ENCODE measurements at regions not wholly inside any gene's neighbourhood (a gene's known extent, or its start where the extent isn't known, plus 50 kb on each side); places are given as distances from the start of the nearest gene placed in this dataset.
"Not testable (repeated sequence)": the region's sequence is repeated elsewhere in the genome, so short reads cannot be mapped to it uniquely, and the experiment has no call there.

- Histone ChIP-seq H3K9ac (ENCODE audit: low read length) (no peak overlapping the region), H3K4me1 (ENCODE audit: control insufficient read depth, insufficient read depth, low read length) (no peaks in the 10 kb centered on the region), H3K27me3 (ENCODE audit: control insufficient read depth, insufficient read depth, low read length) (no peaks in the 10 kb centered on the region), H3K9me3 (ENCODE audit: control insufficient read depth, low read length) (no peaks in the 10 kb centered on the region), H3K36me3 (ENCODE audit: control insufficient read depth, insufficient read depth, low read length) (no peaks in the 10 kb centered on the region), H3K4me3 (ENCODE audit: low read length) (no peak overlapping the region)
Measured at GRCh38 chr9:17083258-17083657, 51.6 kb upstream of the CNTLN start.

GRCh38 chr9:17082343-17083064 lies 52.3 kb upstream of the CNTLN start:
- Histone ChIP-seq H3K27me3 (ENCODE audit: control insufficient read depth, insufficient read depth, low read length) (no peaks in the 10 kb centered on the region), H3K9ac (ENCODE audit: low read length) (no peak overlapping the region), H3K4me3 (ENCODE audit: low read length) (no peak overlapping the region), H3K4me1 (ENCODE audit: control insufficient read depth, insufficient read depth, low read length) (no peaks in the 10 kb centered on the region), H3K36me3 (ENCODE audit: control insufficient read depth, insufficient read depth, low read length) (no peaks in the 10 kb centered on the region), H3K9me3 (ENCODE audit: control insufficient read depth, low read length) (no peaks in the 10 kb centered on the region)

GRCh38 chr9:17081814-17082213 lies 53.0 kb upstream of the CNTLN start:
- no peaks in the 10 kb centered on the region for H3K4me1 ChIP-seq (ENCODE audit: control insufficient read depth, insufficient read depth, low read length)

GRCh38 chr9:17081351-17081750 lies 53.5 kb upstream of the CNTLN start:
- no peaks in the 10 kb centered on the region for H3K9me3 ChIP-seq (ENCODE audit: control insufficient read depth, low read length)
- no peak overlapping the region for H3K4me3 ChIP-seq (ENCODE audit: low read length)
- H3K9ac ChIP-seq (ENCODE audit: low read length) = no peak overlapping the region
- no peaks in the 10 kb centered on the region for H3K4me1 ChIP-seq (ENCODE audit: control insufficient read depth, insufficient read depth, low read length)
- no peaks in the 10 kb centered on the region for H3K36me3 ChIP-seq (ENCODE audit: control insufficient read depth, insufficient read depth, low read length)
- no peaks in the 10 kb centered on the region for H3K27me3 ChIP-seq (ENCODE audit: control insufficient read depth, insufficient read depth, low read length)

More at GRCh38 chr9:17081814-17082213, 53.0 kb upstream of the CNTLN start:
- H3K27me3 ChIP-seq (ENCODE audit: control insufficient read depth, insufficient read depth, low read length) = no peaks in the 10 kb centered on the region
- H3K9ac ChIP-seq (ENCODE audit: low read length) = no peak overlapping the region
- no peaks in the 10 kb centered on the region for H3K36me3 ChIP-seq (ENCODE audit: control insufficient read depth, insufficient read depth, low read length)
- no peaks in the 10 kb centered on the region for H3K9me3 ChIP-seq (ENCODE audit: control insufficient read depth, low read length)
- H3K4me3 ChIP-seq (ENCODE audit: low read length) = no peak overlapping the region

GRCh38 chr9:17075758-17076485 lies 58.9 kb upstream of the CNTLN start:
- Histone ChIP-seq H3K9me3 (ENCODE audit: control insufficient read depth, low read length) (no peaks in the 10 kb centered on the region), H3K27me3 (ENCODE audit: control insufficient read depth, insufficient read depth, low read length) (no peaks in the 10 kb centered on the region), H3K4me3 (ENCODE audit: low read length) (no peak overlapping the region), H3K4me1 (ENCODE audit: control insufficient read depth, insufficient read depth, low read length) (no peaks in the 10 kb centered on the region), H3K36me3 (ENCODE audit: control insufficient read depth, insufficient read depth, low read length) (no peaks in the 10 kb centered on the region), H3K9ac (ENCODE audit: low read length) (no peak overlapping the region)

GRCh38 chr9:17075146-17075757 lies 59.6 kb upstream of the CNTLN start:
- Histone ChIP-seq H3K27me3 (ENCODE audit: control insufficient read depth, insufficient read depth, low read length) (no peaks in the 10 kb centered on the region), H3K9me3 (ENCODE audit: control insufficient read depth, low read length) (no peaks in the 10 kb centered on the region), H3K4me1 (ENCODE audit: control insufficient read depth, insufficient read depth, low read length) (no peaks in the 10 kb centered on the region), H3K9ac (ENCODE audit: low read length) (no peak overlapping the region), H3K4me3 (ENCODE audit: low read length) (no peak overlapping the region), H3K36me3 (ENCODE audit: control insufficient read depth, insufficient read depth, low read length) (no peaks in the 10 kb centered on the region)

GRCh38 chr9:17072563-17072962 lies 62.3 kb upstream of the CNTLN start:
- not testable (repeated sequence) for H3K4me3 ChIP-seq (ENCODE audit: low read length); H3K36me3 ChIP-seq (ENCODE audit: control insufficient read depth, insufficient read depth, low read length); H3K9ac ChIP-seq (ENCODE audit: low read length); H3K27me3 ChIP-seq (ENCODE audit: control insufficient read depth, insufficient read depth, low read length); H3K9me3 ChIP-seq (ENCODE audit: control insufficient read depth, low read length); H3K4me1 ChIP-seq (ENCODE audit: control insufficient read depth, insufficient read depth, low read length)

GRCh38 chr9:17068671-17069070 lies 66.2 kb upstream of the CNTLN start:
- no peaks in the 10 kb centered on the region for H3K4me1 ChIP-seq (ENCODE audit: control insufficient read depth, insufficient read depth, low read length)
- H3K27me3 ChIP-seq (ENCODE audit: control insufficient read depth, insufficient read depth, low read length) = no peaks in the 10 kb centered on the region
- no peak overlapping the region for H3K4me3 ChIP-seq (ENCODE audit: low read length)
- no peaks in the 10 kb centered on the region for H3K9me3 ChIP-seq (ENCODE audit: control insufficient read depth, low read length)
- no peaks in the 10 kb centered on the region for H3K36me3 ChIP-seq (ENCODE audit: control insufficient read depth, insufficient read depth, low read length)
- no peak overlapping the region for H3K9ac ChIP-seq (ENCODE audit: low read length)

GRCh38 chr9:17065062-17065461 lies 69.8 kb upstream of the CNTLN start:
- Histone ChIP-seq H3K9ac (ENCODE audit: low read length) (no peak overlapping the region), H3K9me3 (ENCODE audit: control insufficient read depth, low read length) (no peaks in the 10 kb centered on the region)

GRCh38 chr9:17064558-17064957 lies 70.3 kb upstream of the CNTLN start:
- no peak overlapping the region for H3K9ac ChIP-seq (ENCODE audit: low read length)
- no peaks in the 10 kb centered on the region for H3K4me1 ChIP-seq (ENCODE audit: control insufficient read depth, insufficient read depth, low read length)
- H3K9me3 ChIP-seq (ENCODE audit: control insufficient read depth, low read length) = no peaks in the 10 kb centered on the region
- H3K27me3 ChIP-seq (ENCODE audit: control insufficient read depth, insufficient read depth, low read length) = no peaks in the 10 kb centered on the region
- H3K4me3 ChIP-seq (ENCODE audit: low read length) = no peak overlapping the region
- H3K36me3 ChIP-seq (ENCODE audit: control insufficient read depth, insufficient read depth, low read length) = no peaks in the 10 kb centered on the region

More at GRCh38 chr9:17065062-17065461, 69.8 kb upstream of the CNTLN start:
- Histone ChIP-seq H3K27me3 (ENCODE audit: control insufficient read depth, insufficient read depth, low read length) (no peaks in the 10 kb centered on the region), H3K4me3 (ENCODE audit: low read length) (no peak overlapping the region), H3K4me1 (ENCODE audit: control insufficient read depth, insufficient read depth, low read length) (no peaks in the 10 kb centered on the region), H3K36me3 (ENCODE audit: control insufficient read depth, insufficient read depth, low read length) (no peaks in the 10 kb centered on the region)

- Histone ChIP-seq H3K36me3 (ENCODE audit: control insufficient read depth, insufficient read depth, low read length) (no peaks in the 10 kb centered on the region), H3K9ac (ENCODE audit: low read length) (no peak overlapping the region), H3K9me3 (ENCODE audit: control insufficient read depth, low read length) (no peaks in the 10 kb centered on the region)
Measured at GRCh38 chr9:17063535-17064135, 71.2 kb upstream of the CNTLN start.

GRCh38 chr9:17062497-17062896 lies 72.3 kb upstream of the CNTLN start:
- H3K4me1 ChIP-seq (ENCODE audit: control insufficient read depth, insufficient read depth, low read length) = peaks cover 3% of the 10 kb centered on the region
- H3K9me3 ChIP-seq (ENCODE audit: control insufficient read depth, low read length) = no peaks in the 10 kb centered on the region
- H3K36me3 ChIP-seq (ENCODE audit: control insufficient read depth, insufficient read depth, low read length) = no peaks in the 10 kb centered on the region

More at GRCh38 chr9:17063535-17064135, 71.2 kb upstream of the CNTLN start:
- Histone ChIP-seq H3K27me3 (ENCODE audit: control insufficient read depth, insufficient read depth, low read length) (no peaks in the 10 kb centered on the region), H3K4me3 (ENCODE audit: low read length) (no peak overlapping the region), H3K4me1 (ENCODE audit: control insufficient read depth, insufficient read depth, low read length) (no peaks in the 10 kb centered on the region)

More at GRCh38 chr9:17062497-17062896, 72.3 kb upstream of the CNTLN start:
- no peaks in the 10 kb centered on the region for H3K27me3 ChIP-seq (ENCODE audit: control insufficient read depth, insufficient read depth, low read length)
- no peak overlapping the region for H3K4me3 ChIP-seq (ENCODE audit: low read length)
- no peak overlapping the region for H3K9ac ChIP-seq (ENCODE audit: low read length)

Measured in mucosa of stomach (tissue), 1 donor.